Psoas muscle (tissue), 7 donors: ENCODE measurements at regions not wholly inside any gene's neighbourhood (a gene's known extent, or its start where the extent isn't known, plus 50 kb on each side); places are given as distances from the start of the nearest gene placed in this dataset.

Experiments
- ATAC-seq, 4 donors: fragments of 200-7000 bp; cut with Tn5 transposase; one replicate each; pipeline ENCODE4 v1.9.1; 2020; ENCODE audit warnings: moderate library complexity in 3 of 4, mild to moderate bottlenecking in 2 of 4
- DNase-seq, 2 donors: peaks; one replicate each; pipeline ENCODE4 v3.0.0-alpha.2; 2020
- H3K27ac ChIP-seq: fragments of 200-600 bp; one replicate; pipeline ENCODE4 v1.8.0; 2022
- H3K27me3 ChIP-seq, 3 donors: fragments of 200-600 bp in 1 of 3; one replicate each; pipeline versions ENCODE4 v1.6.1 to v1.8.0; 2013 to 2022; ENCODE audit warnings: low read length in 2 of 3, mild to moderate bottlenecking in 2 of 3, moderate library complexity in 1 of 3; ENCODE audit not compliant: insufficient read depth in 3 of 3
- H3K36me3 ChIP-seq, 2 donors: fragments of 200-600 bp in 1 of 2; one replicate each; pipeline versions ENCODE4 v1.6.1 to v1.8.0; 2013 to 2022; ENCODE audit warnings: low read depth in 1 of 2, mild to moderate bottlenecking in 1 of 2, moderate library complexity in 1 of 2; ENCODE audit not compliant: insufficient read depth in 1 of 2
- H3K4me1 ChIP-seq: fragments of 200-600 bp; one replicate; pipeline ENCODE4 v1.8.0; 2022
- H3K4me3 ChIP-seq: fragments of 200-600 bp; one replicate; pipeline ENCODE4 v1.8.0; 2022; ENCODE audit warnings: mild to moderate bottlenecking
- H3K9me3 ChIP-seq: fragments of 200-600 bp; one replicate; pipeline ENCODE4 v1.8.0; 2022
- WGBS, 3 donors: extraction: QIAGEN DNeasy Blood & Tissue Kit; methylation state at CpG; one replicate each; pipeline versions ENCODE4 v1.1.6 to v1.1.7; 2013; 5-methylcytosine and 5-hydroxymethylcytosine counted together
- intact Hi-C, 2 donors: fragments of 100-400 bp; cut with DNase I; formaldehyde crosslinking; loops; one replicate each; pipeline versions ENCODE4 v1.11.0 to v1.14.2; 2022
- TF ChIP-seq, protein P1 (sequence below): fragments of 200-600 bp; IDR thresholded peaks from one replicate; pipeline ENCODE4 v1.8.0; 2022; ENCODE audit warnings: antibody characterized with exemption
- donor health status: healthy with polysubstance abuse.
- donor health status: DM: no; HTN: no; CAD: no; lungs with moderate emphysema.
- donor health status: Bipolar disorder and iron deficiency.
- donor health status: healthy.
- donor health status: DM: yes; HTN: yes; CAD: no.
- donor health status: DM: no; HTN: no; CAD: no.
- donor health status: DM: yes; HTN: yes; CAD: no.

DNA sequence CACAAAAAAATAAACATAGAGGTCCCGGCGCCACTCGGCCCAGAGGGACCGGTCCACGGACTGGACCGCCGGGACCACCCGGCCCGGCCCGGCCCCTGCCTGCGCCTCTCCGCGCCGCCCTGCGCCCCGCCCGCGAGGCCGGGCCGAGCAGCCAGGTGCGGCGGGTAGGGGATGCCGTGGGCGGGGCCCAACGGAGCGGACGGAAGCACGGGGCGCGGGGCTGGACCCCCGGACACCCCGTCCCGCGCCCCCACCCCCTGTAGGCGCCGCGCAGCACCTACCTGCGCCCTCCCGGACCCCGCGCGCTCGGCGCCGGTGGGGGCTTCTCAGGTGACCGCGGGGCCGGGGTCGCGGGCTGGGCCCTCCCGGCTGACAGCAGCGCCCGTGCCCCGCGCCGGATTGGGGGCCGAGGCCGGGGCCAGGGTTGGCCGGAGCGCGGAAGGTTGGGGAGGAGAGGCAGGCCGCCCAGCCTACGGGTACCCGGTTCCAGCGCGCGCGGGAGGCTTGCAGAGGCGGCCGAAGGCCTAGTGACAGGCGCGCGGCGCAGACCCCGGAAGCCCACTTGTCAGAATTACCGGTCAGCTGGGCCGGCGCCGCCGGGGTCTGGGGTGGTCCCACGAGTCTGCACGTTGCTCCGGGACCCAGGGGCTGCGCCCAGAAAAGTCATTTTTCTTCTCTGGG is 351.9 kb upstream of the CAMK1G start:
- H3K27ac ChIP-seq, result no peak overlapping the region
- no peaks in the 10 kb centered on the region for H3K4me1 ChIP-seq
- TF ChIP-seq, protein P1, sequence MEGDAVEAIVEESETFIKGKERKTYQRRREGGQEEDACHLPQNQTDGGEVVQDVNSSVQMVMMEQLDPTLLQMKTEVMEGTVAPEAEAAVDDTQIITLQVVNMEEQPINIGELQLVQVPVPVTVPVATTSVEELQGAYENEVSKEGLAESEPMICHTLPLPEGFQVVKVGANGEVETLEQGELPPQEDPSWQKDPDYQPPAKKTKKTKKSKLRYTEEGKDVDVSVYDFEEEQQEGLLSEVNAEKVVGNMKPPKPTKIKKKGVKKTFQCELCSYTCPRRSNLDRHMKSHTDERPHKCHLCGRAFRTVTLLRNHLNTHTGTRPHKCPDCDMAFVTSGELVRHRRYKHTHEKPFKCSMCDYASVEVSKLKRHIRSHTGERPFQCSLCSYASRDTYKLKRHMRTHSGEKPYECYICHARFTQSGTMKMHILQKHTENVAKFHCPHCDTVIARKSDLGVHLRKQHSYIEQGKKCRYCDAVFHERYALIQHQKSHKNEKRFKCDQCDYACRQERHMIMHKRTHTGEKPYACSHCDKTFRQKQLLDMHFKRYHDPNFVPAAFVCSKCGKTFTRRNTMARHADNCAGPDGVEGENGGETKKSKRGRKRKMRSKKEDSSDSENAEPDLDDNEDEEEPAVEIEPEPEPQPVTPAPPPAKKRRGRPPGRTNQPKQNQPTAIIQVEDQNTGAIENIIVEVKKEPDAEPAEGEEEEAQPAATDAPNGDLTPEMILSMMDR, result no peak
- intact Hi-C loops, result no loop called here
- no peak for ATAC-seq
- 20 to 25% (median 22%) methylated on average over 39 to 84 of the region's 84 CpGs for WGBS, 3 donors
- H3K36me3 ChIP-seq, result no peaks in the 10 kb centered on the region
- peaks cover 3 to 17% (median 4%) of the 10 kb centered on the region in 3 donors for H3K27me3 ChIP-seq
- no peak for DNase-seq
- no peaks in the 10 kb centered on the region for H3K9me3 ChIP-seq
- H3K4me3 ChIP-seq, result no peak overlapping the region

DNA sequence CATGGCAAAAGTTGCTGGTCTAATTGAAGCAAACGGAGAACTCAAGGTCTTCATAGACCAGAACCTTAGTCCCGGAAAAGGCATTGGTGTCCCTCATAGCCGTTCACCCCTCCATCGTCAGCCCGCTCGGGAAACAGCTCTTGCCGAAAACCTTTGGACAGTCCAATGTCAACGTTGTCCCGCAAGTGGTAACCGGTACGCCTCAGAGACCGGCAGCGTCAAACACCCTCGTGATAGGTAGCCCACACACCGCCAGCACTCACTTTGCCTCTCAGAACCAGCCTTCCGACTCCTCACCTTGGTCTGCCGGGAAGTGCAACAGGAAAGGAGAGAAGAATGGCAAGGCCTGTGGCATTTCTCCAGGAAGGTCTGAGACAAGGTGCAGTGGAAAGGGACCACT is 351.3 kb upstream of the CAMK1G start:
- no peak for ATAC-seq
- H3K9me3 ChIP-seq, result no peaks in the 10 kb centered on the region
- no peaks in the 10 kb centered on the region for H3K4me1 ChIP-seq
- DNase-seq, result no peak
- no peak overlapping the region for H3K27ac ChIP-seq
- H3K4me3 ChIP-seq, result no peak overlapping the region
- TF ChIP-seq, protein P1, result no peak
- no peaks in the 10 kb centered on the region for H3K36me3 ChIP-seq
- intact Hi-C loops, result no loop called here
- H3K27me3 ChIP-seq, result peaks cover 3 to 17% (median 4%) of the 10 kb centered on the region in 3 donors
- WGBS, 3 donors, result 90 to 96% (median 93%) methylated on average over 17 of the region's 17 CpGs

DNA sequence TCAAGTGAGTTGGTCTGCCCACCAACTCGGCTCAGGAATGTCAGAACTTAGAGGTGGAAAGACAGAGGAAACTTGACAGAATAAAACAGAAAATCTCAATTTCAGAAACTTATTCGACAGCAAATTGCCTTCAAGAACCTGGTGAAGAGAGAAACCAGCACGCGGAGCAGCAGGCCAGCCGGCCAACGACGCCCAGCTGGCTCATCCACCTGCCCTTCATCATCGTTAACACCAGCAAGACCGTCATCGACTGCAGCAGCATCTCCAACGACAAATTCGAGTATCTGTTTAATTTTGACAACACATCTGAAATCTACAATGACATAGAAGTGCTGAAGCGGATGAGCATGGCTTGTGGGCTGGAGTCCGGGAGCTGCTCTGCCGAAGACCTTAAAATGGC is 350.8 kb upstream of the CAMK1G start:
- no peaks in the 10 kb centered on the region for H3K9me3 ChIP-seq
- peaks cover 3 to 17% (median 4%) of the 10 kb centered on the region in 3 donors for H3K27me3 ChIP-seq
- no peak for ATAC-seq
- TF ChIP-seq, protein P1, result no peak
- 93 to 94% (median 94%) methylated on average over 15 of the region's 15 CpGs for WGBS, 3 donors
- intact Hi-C loops, result no loop called here
- H3K4me3 ChIP-seq, result no peak overlapping the region
- no peaks in the 10 kb centered on the region for H3K4me1 ChIP-seq
- DNase-seq, result no peak
- H3K36me3 ChIP-seq, result no peaks in the 10 kb centered on the region
- H3K27ac ChIP-seq, result no peak overlapping the region

DNA sequence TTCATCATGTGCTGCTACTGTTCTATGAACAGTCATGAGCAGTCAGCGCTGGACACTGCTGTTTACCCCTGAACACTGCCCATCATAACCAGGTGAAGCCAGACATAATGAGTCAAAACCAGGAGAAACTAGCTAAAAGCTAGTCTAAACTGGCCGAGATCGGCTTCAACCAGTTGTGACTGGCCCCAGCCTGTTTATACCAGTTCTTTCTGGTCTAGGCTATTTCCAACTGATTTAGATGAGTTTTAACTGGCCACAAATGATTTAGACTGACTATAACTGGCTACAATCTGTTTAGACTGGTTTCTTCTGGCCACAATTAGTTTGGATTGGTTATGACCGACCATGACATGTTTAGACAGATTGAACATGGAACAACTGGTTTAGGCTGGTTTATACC is 348.3 kb upstream of the CAMK1G start:
- no peaks in the 10 kb centered on the region for H3K36me3 ChIP-seq
- no peaks in the 10 kb centered on the region for H3K4me1 ChIP-seq
- TF ChIP-seq, protein P1, result no peak
- 95 to 96% (median 96%) methylated on average over 4 of the region's 4 CpGs for WGBS, 3 donors
- H3K4me3 ChIP-seq, result no peak overlapping the region
- intact Hi-C loops, result no loop called here
- H3K9me3 ChIP-seq, result no peaks in the 10 kb centered on the region
- H3K27me3 ChIP-seq, result peaks cover 3 to 16% (median 4%) of the 10 kb centered on the region in 3 donors
- ATAC-seq (no peak), DNase-seq (no peak)
- no peak overlapping the region for H3K27ac ChIP-seq

DNA sequence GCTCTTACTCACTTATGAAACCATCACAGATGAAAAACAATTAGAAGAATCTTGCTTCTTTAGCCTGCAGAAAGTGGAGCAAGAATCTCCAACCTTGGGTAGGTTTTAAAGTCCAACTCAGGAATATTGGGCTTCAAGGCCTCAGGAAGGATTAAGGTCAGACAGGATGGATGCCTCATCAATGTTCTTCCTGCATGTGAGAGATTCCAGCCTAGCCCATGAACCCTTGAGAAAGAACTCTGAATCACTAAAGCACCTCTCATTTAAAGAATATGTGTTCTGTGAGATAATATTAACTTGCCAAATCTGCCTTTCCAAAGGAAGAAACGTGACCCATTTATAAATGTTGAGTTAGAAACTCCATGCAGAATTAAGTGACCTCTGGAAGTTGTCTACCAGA is 345.2 kb upstream of the CAMK1G start:
- no peaks in the 10 kb centered on the region for H3K36me3 ChIP-seq
- 50 to 60% (median 56%) methylated on average over 1 of the region's 1 CpG for WGBS, 3 donors
- H3K9me3 ChIP-seq, result no peaks in the 10 kb centered on the region
- no peak overlapping the region for H3K27ac ChIP-seq
- TF ChIP-seq, protein P1, result no peak
- H3K27me3 ChIP-seq, result no peaks in the 10 kb centered on the region
- intact Hi-C loops, result no loop called here
- ATAC-seq, result no peak
- DNase-seq, result no peak
- no peaks in the 10 kb centered on the region for H3K4me1 ChIP-seq
- H3K4me3 ChIP-seq, result no peak overlapping the region
